ENCODE measurements at regions not wholly inside any gene's neighbourhood (a gene's known extent, or its start where the extent isn't known, plus 50 kb on each side); places are given as distances from the start of the nearest gene placed in this dataset.

DNA sequence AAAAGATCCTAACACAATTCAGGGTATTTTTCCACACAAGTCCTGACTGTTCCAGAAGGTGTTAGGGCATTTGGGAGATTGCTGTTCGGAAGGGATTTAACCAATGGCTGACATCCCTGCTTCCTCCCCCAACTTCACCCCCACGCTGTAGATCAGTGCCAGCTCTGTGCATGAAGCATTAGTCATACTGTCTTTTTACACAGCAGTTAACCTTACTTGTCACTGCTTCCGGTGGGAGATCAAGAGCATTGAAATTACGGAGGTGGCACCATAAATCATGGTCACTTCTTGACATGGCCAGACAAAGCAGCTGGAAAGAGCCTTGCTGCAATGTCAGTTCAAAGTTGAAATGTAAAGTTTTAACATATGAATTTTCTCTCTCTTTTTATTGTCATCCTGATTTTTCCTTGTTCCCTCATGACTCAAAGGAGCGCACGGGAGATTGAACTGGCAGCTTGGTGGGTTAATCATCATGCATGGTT lies 70.2 kb downstream of the HRH4 start:
- DNase-seq = peak; percentile 62

DNA sequence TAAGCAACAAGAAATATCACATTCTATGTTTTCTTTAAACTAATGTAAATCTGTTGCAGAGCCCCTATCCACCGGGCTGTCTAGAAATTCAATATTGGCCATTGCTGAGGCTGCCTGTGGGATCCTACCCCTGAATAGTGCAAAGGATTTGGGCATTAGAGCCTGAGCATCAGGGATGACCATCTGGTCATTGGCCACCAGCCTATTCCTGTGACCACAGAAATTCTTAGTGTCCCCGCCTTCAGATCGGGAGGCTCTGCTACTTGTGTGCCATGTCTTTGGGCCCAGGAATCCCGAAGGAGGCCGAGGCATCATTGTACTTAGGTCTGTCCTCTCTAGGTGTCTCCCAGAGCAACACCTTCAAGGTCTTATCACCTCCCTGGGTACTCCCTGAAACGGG lies 73.8 kb downstream of the HRH4 start:
- DNase-seq = no peak

DNA sequence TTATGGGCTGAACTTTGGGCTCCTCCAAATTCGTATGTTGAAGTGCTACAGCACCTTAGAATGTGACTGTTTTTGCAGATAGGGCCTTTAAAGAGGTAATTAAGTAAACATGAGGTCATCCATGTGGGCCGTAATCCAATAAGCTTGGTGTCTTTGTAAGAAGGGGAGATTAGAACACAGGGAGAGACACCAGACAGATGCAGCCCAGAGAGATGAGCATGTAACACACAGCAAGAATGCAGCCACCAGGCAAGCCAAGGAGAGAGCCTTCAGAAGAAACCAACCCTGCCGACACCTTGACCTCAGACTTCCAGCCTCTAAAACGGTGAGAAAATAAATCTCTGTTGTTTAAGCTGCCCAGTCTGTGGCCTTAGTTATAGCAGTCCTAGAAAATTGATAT lies 74.3 kb downstream of the HRH4 start:
- DNase-seq = no peak

DNA sequence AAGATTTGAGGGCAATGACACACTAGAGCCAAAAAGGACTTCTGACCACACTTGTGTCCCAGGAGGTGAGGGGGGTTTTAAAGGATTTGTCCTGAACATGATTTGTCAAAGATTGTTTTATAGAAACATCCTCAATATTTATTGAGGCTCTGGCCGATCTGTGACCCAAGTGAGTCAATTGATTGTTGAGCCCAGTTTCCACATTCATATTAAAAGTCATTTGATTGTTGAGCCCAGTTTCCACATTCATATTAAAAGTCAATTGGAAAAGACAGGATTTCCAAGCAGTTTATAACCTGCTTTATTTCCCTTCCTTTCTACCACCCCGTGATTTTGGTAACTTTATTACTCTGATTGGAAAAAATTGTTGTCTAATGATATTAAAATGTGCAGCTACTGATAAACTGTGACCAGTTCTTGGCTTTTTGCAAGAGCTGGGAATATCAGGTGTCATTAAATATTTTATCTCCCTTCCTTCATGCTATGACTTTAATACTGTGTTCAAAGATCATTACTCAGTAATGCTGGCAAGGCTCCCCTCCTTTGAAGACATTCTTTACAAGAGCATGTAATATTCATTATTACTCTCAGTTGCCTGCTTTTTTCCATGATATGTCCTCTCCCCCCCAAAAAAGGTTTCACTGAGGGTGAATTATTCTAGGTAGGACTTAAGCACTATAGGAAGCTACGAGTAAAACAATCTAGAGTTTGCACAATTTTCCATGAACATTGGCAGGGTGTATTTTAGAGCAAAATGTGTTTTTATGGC lies 75.3 kb downstream of the HRH4 start:
- DNase-seq = no peak

DNA sequence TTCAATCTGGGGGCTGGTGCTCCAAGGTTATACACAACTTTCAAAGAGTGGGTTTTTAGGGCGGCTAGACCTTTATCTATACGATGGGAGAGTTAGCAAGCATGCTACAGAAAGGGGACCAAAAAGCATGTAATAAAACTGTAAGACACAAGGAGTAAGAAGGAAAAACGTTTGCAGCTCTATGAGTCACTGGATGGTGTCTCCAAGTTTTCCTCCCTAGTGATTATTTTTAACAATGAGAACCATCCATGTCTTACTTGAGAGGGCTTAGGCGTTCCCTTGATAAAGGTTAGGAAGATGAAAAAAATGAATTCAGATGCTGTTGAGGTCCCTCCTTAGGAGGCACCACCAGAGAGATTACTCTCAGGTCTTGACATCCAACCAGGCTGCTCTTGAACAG lies 75.9 kb downstream of the HRH4 start:
- no peak for DNase-seq

DNA sequence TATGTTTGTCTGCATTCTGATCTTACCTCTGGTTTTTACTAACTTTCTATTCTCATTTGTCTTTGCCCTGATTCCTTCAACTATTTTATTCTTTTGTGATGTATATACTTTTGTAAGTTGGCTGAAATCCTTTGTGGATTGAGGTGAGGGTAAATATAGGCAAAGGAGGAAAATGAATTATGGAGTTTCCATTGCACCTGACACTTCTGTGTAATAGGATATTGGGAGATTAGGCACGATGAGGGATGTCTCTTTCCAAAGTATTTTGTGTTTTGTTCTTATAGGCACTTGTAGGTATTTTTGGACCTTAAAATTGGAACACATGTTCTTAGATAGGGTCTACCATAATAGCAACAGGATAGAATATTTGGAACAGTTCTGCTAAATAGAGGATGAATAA lies 76.4 kb downstream of the HRH4 start:
- DNase-seq = no peak

DNA sequence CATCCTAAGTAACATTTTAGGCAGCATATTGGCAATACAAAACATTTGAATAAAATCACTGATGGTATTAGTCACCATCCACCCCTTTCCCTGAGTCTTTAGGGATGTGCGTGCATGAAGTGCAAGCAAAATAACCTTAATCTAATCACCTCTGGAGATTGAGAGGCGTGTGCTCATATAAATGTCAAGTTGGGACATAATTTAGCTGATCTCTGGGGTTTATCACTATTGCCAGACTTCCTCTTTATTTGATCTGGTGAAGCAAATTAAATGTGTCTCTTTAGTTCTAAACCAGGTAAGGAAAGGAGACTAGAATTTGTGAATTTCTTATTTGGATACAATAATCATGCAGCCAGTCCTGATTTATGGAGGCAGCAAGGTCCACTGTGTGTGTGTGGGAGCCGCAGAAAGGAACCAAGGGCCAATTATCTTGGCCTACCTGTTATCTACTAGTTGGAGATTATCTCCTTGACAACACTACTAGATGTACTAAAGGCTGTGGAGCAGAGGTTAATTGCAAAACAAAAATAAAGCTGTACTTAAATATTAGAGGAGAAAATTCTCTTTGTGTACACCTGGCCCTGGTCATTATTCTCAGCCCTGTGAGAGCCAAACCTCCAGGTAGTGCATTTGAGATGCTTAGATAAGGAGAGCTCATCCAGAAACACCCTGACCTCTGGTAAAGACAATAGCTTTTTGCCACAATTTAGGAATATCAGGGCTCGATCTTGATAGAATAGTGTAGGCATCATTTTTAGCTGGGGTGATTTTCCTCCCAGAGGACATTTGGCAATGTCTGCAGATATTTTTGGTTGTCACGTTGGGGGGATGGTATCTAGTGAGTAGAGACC lies 78.2 kb downstream of the HRH4 start:
- DNase-seq = peak; percentile 16

DNA sequence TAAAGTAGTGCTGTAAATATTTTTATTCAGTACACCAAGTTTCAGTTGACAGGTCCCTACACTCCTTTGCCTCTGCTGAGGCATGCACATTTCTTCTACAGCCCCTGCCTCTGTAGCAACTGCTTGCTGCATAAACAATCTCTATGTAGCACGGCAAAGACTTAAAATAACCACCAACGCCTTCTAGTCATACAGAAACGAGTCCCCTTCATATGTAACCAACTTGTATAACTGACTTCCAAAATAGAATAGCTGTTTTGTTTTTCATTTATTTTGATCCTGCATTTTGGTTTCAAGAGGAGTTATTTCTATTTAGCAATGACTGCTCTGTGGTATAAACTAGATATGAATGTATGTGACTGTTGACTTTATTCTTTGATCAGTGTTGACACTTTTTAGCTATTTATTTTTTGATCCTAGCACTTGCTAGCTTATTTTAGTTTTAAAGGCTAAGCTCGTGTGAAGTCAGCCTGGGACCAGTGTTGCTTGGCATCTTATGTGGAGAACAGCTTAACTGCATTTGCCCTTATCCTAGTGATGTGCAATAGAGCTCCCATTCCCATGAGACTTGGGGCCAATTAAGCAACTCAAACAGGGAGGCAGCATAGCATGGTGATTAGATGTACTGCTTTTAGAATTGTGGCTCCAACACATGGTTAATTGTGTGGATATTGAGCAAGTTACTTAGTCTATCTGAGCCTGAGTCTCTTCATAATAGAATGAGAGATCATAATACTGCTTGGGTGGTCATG lies 79.6 kb downstream of the HRH4 start:
- no peak for DNase-seq

DNA sequence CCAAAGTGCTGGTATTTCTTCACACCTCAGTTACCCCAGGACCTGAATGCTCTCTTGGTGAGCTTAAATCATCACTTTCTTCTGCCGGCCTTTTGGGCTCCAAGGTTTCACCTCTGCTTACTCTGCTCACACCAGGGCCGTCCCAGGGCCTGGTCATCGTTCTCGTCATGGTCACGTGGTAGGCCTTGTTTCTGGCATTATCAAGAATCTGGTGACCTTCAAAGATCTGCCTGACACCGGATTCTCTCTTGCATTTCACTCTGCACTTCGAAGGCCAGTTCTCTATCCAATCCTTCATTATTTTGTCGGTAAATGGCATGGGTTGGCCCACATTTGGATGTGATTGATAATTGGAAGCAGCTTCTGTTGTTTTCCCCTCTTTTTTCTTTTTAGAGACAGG lies 80.5 kb downstream of the HRH4 start:
- DNase-seq = no peak

DNA sequence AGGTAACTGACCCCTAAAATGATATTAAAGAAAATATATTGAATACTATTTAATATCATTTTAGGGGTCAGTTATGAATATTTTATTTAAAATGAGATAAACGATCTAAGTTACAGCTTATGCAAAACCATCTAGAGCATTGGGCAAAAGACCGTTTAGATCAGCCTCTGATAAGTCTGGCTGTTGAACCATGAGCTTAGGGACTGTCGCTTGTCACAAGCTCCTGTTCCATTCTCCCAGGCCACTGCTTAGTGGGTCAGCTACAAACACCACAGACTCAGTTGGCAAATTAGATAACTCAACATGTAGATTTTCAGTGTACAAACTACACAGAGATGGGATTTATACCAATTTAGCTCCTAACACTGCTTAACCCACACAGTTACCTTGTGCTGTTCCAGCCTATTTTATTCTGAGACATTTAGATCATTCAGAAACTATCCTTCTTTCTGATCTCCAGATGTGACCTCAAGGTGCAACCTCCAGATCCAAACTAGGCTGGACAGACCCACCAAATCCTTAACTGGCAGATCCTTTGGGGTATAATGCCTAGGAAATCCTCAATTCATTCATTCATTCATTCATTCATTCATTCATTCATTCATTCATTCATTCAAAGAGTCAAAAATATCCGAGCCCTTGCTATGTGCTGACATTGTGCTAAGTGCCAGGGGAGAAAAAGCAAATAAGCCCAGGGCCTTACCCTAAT lies 82.8 kb downstream of the HRH4 start:
- no peak for DNase-seq

DNA sequence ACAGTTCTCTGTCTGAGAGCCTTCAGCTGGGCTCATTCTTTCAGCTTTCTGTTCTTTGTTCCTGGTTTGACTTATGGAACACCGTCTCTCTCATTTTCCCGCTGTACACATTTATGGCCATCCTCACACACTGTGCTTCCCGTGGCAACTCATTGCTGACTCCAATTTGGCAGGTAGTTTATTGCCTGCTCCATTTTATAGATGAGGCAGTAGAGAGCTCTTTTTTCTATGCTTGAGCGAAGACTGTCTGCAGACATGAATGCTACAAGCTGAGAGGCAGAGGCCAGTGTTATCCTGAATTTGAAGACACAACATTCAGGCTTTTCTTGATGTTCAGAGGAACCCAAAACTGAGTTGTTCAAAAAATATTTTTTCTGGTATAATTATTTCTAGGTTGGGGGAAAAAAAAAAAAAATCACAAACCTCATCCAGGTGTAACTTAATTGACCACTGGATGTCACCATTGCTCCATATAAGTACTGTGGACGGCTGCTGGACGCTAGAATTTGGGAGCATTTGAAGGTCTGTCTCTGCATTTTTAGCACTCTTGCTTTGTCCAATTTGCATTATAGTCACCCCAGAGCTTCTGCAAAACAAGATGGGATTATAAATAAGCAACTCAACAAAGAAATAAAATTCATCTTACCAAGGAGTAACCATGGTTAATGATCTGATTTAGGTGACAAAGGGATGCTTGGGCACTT lies 83.5 kb downstream of the HRH4 start:
- DNase-seq = no peak

DNA sequence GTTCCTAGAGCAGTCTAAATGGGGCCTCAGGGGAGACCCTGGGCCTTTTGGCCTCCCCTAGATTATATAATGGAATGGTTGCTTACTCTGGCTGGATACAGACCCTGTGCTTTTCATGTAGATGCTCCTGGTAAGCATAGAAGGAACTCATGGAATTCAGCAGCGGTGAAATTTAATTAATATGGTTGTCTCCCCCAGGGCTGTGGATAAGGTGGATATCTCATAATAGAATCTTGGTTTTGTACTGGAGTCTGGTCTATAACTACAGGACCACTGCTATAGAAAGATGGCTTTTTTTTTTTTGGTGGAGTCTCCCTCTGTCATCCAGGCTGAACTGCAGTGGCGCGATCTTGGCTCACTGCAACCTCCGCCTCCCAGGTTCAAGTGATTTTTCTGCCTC lies 84.5 kb downstream of the HRH4 start:
- DNase-seq = no peak

DNA sequence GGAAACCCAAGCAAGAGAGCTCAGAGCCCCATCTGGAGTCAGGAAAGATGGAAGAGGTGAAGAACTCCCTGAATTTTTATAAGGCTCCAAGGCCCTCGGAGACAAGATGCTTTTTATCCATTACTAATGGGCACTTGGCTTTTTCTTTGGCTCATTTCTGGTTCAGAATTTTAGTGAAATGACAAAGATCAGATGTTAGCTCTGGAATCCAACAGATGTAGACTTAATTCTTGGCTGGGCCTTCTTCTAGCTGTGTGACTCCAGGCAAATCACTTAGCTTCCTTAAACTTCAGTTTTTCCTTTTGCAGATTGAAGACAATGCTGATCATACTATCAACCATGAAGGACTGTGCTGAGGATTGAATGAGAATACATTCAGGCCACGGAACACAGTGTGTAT lies 85.2 kb downstream of the HRH4 start:
- no peak for DNase-seq

DNA sequence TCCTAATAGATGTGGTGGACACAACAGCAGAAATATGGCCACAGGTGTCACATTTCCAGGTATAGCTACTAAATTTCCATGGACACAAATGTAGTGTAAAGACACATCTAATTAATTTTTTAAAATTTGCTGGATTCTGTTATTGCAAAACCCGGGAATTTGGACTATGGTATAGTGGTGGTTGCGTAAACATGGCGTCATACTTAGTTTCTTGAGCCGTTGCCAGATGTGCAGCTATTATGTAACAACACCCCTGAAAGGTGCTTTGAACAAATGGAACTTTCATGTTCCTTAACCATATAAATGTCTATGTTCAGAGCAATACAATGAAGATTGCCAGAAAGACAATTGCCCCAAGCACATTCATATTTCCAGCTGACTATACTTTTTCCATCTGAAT lies 85.9 kb downstream of the HRH4 start:
- peak; percentile 31 for DNase-seq

DNA sequence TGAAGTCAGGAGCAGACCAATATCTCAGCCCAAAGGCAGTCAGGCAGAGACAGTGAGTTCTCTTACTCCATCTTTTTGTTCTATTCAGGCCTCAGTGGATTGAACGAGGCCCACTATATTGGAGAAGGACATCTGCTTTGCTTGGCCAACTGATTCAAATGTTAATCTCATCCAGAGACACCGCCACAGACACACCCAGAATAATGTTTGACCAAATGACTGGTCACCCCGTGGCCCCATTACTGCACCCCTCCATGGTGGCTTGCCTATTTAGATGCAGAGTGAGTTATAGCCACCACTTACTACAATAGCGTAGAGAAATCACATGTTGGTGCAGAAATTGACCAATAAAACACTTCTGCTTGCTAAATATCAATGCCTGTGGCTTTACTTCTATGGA lies 88.1 kb downstream of the HRH4 start:
- DNase-seq = no peak

DNA sequence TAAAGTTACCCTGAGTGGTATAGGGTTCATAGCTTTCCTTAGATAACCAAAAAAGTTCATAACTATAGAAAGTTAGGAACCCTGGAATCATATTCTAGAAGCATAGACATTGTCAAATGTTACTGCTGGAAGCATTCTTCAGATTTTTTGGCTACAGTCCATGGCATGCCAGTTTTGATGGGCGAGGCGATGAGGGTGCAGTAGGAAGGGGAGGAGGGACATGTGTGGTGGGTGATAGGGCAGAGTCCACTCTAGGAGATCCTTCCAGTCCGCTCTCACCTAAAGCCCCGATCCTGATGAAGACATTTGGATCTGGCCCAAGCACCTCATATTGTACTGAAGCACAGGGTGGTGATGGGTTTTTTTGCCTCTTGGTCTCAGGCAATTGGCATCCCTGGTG lies 91.8 kb downstream of the HRH4 start:
- peak; percentile 47 for DNase-seq

DNA sequence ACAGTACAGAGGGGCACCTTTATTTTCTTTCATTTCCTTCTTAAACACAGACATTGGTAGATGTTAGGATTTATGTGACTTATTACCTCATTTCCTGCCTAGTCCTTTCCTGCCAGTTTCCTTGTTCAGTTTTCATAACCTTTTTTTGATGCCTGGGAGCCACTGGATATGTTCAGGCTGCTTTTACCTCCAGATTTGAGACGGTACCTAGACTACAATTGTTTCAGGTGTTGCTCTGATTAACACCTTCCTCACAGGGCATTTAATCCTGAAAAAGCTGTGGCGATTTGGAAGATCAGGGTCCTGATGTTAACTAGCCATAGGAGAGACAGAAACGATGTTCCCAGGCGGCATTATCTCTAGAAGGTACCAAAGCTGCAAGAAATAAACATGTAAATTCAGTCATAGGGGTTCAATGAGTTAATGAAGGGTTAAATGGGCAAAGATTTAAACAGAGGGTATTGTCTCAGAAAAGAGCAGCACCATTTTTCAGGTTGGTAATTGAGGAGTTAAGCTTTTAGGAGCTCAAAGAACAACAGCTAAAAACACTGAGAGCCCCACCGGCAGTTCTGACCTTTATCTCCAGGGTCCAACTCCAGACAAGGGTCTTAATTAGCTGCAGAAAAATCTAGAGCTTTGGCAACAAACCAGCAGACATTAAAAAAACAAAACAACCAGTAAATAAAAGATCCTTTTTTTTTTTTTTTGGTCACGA lies 93.3 kb downstream of the HRH4 start:
- DNase-seq = no peak

DNA sequence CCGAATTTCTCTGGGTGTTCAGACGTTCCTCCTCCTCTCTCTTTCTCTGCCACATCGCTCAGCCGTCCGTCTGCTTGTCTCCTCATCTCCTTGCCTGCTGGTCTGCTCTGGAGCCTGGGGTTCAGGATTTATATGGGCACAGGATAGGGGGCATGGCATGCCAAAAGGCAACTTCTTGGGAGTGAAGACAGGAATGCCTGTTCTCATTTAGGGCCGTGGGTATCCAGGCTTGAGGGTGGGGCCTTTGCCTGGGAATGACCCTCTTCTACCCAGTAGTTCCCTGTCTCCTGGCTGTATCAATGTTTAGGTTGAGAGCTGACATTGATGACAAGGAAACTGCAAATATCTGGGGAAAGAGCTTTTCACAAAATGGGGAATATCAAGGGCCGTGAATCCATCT lies 98.0 kb downstream of the HRH4 start:
- DNase-seq = no peak

DNA sequence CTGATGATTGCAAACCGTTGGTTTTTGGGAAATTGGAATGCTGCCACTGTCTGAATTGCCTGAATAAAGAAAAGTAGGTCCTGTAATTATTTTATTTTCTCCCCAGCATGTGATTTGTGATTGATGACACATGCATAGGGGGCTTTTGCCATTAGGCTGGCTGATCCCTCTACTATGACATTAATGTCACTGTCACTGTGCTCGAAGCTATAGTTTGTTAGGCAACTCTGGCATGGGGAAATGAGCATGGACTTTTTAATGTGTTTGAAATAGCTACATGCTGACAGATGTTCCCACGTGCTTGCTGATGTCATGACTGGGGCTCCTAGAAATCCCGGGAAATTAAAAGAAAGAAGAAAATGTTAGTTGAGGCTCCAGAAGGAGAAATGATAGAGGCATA lies 99.1 kb downstream of the HRH4 start:
- no peak for DNase-seq

DNA sequence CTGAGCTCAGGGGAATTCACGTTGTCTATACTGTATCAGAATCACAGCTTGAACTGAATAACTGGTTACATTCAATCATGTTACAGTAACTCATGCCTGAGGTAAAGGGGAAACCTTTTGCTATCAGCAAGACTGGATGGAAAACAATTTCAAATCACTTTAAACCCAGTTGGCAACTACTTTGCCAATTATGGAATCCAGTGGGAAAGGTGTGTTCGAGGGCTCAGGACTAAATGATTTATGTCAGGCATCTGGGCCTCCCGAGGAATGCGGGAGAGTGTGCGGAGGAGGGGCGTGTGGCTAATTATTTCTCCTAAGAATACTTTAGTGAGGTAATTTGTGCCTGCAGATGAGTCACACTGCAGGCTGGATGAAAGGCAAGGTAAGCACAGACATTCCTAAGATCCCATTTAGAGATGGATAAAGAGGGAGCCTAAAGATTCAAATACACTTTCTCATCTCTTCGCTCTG lies 100.1 kb downstream of the HRH4 start:
- peak; percentile 81 for DNase-seq

DNA sequence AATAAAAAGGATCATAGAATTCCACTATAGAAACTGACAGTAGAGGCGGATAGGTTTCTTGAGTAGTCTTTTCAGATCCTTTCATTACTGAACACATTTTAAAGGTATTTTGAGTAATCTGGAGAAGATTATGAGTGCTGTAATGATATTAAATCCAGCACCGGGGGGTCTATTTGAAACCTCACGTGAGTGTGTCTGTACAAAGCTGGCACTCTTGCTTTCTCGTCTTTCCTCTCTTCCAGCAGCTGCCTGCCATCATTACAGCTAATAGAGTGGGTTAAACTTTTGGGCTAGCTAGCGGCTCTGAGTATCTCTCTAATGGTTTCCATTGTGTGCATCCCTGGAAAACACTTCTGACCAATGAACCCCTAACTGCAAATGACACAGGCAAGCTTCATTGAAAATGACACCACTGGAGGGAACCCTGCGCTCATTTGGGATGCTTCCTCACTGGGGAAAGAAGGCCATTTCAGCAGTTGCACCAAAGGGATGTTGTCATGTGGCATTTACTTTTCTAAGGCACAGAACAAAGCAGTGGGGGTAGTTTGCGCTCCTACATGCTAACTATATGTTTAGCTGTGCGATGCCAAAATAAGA lies 101.0 kb downstream of the HRH4 start:
- DNase-seq = no peak
